Endothelial cell (in vitro differentiated cells): ENCODE measurements at regions not wholly inside any gene's neighbourhood (a gene's known extent, or its start where the extent isn't known, plus 50 kb on each side); places are given as distances from the start of the nearest gene placed in this dataset.

ENCODE experiments used
- DNase-seq: peaks from one replicate; pipeline ENCODE4 v3.0.0; 2021; ENCODE audit warnings: low spot score
- H3K27ac Mint-ChIP-seq: one replicate; pipeline ENCODE4 v1.8.0; 2021; ENCODE audit warnings: mixed read lengths, inconsistent platforms; ENCODE audit not compliant: unreplicated experiment
- H3K27me3 Mint-ChIP-seq: one replicate; pipeline ENCODE4 v1.8.0; 2021; ENCODE audit warnings: mild to moderate bottlenecking, moderate library complexity, mixed read lengths, inconsistent platforms; ENCODE audit not compliant: unreplicated experiment
- H3K36me3 Mint-ChIP-seq: one replicate; pipeline ENCODE4 v1.8.0; 2021; ENCODE audit warnings: mild to moderate bottlenecking, low read depth, mixed read lengths, inconsistent platforms; ENCODE audit not compliant: unreplicated experiment
- H3K4me1 Mint-ChIP-seq: one replicate; pipeline ENCODE4 v1.8.0; 2021; ENCODE audit warnings: mild to moderate bottlenecking, mixed read lengths, inconsistent platforms; ENCODE audit not compliant: unreplicated experiment
- H3K4me3 Mint-ChIP-seq: one replicate; pipeline ENCODE4 v1.8.0; 2021; ENCODE audit warnings: mild to moderate bottlenecking, mixed read lengths, inconsistent platforms; ENCODE audit not compliant: unreplicated experiment
- H3K9me3 Mint-ChIP-seq: one replicate; pipeline ENCODE4 v1.8.0; 2021; ENCODE audit warnings: mixed read lengths, inconsistent platforms; ENCODE audit not compliant: unreplicated experiment
- TF ChIP-seq, protein P1 (sequence below): fragments of 200-600 bp; sonication (generic); IDR thresholded peaks from one replicate; pipeline ENCODE4 v1.5.0; 2021; ENCODE audit warnings: antibody characterized with exemption; ENCODE audit not compliant: unreplicated experiment

DNA sequence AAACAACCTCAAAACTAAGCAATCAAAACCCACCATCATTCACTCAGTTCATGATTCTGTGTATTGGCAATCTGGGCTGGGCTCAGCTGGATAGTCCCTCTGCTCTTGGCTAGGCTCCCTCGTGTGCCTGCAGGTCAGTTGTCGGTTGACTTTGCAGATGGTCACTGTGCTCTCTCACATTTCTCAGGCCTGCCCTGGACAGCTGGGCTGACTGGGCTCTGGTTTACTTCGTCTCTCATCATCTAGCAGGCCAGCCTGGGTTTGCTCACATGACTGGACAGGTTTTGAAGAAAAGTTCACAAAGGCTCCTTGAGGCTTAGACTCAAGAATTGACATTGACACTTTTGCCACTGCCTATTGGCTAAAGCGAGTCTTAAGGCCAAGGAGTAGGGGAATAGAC, 105.0 kb upstream of the CTNNB1 start:
- Mint-ChIP-seq H3K4me3 (no peak overlapping the region), H3K9me3 (no peaks in the 10 kb centered on the region), H3K36me3 (no peaks in the 10 kb centered on the region), H3K4me1 (no peaks in the 10 kb centered on the region), H3K27me3 (peaks cover 6% of the 10 kb centered on the region), H3K27ac (no peak overlapping the region)
- no peak for DNase-seq
- TF ChIP-seq, protein P1, sequence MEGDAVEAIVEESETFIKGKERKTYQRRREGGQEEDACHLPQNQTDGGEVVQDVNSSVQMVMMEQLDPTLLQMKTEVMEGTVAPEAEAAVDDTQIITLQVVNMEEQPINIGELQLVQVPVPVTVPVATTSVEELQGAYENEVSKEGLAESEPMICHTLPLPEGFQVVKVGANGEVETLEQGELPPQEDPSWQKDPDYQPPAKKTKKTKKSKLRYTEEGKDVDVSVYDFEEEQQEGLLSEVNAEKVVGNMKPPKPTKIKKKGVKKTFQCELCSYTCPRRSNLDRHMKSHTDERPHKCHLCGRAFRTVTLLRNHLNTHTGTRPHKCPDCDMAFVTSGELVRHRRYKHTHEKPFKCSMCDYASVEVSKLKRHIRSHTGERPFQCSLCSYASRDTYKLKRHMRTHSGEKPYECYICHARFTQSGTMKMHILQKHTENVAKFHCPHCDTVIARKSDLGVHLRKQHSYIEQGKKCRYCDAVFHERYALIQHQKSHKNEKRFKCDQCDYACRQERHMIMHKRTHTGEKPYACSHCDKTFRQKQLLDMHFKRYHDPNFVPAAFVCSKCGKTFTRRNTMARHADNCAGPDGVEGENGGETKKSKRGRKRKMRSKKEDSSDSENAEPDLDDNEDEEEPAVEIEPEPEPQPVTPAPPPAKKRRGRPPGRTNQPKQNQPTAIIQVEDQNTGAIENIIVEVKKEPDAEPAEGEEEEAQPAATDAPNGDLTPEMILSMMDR, result no peak

- Mint-ChIP-seq H3K27ac (no peak overlapping the region), H3K4me3 (no peak overlapping the region), H3K27me3 (peaks cover 6% of the 10 kb centered on the region), H3K4me1 (no peaks in the 10 kb centered on the region), H3K9me3 (no peaks in the 10 kb centered on the region), H3K36me3 (no peaks in the 10 kb centered on the region)
- TF ChIP-seq, protein P1, result no peak
- DNase-seq, result no peak
These were observed 103.6 kb upstream of the CTNNB1 start for GRCh38 chr3:41095702-41096101.

DNA sequence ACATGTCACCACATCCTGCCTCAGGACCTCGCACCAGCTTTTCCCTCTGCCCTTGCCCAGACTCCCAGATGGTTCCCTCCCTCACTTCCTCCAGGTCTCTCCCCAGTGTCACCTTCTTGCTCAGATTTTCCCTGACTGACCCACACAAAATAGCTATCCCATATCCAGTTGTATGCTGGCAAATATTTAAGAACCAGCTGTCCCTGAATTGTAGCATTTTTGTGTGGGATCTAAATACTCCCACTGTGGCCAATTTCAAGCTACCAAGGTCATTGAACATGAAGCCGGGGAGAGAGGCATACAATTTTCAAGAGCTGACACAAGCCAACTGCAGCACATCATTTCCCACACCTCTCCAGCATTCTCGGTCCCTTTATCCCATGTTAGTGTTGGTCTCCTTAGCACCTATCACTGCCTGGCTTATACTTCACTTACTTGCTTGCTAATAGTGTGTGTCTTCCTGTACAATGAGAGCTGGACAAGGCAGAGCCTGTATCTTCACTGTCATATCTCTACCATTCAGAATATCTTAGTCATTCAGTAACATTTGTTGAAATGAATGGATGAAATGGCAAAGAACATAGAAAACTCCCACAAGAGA, 101.3 kb upstream of the CTNNB1 start:
- H3K9me3 Mint-ChIP-seq, result no peaks in the 10 kb centered on the region
- DNase-seq, result no peak
- no peaks in the 10 kb centered on the region for H3K4me1 Mint-ChIP-seq
- H3K27me3 Mint-ChIP-seq, result peaks cover 6% of the 10 kb centered on the region
- H3K27ac Mint-ChIP-seq, result no peak overlapping the region
- H3K4me3 Mint-ChIP-seq, result no peak overlapping the region
- H3K36me3 Mint-ChIP-seq, result no peaks in the 10 kb centered on the region
- TF ChIP-seq, protein P1, result no peak

DNA sequence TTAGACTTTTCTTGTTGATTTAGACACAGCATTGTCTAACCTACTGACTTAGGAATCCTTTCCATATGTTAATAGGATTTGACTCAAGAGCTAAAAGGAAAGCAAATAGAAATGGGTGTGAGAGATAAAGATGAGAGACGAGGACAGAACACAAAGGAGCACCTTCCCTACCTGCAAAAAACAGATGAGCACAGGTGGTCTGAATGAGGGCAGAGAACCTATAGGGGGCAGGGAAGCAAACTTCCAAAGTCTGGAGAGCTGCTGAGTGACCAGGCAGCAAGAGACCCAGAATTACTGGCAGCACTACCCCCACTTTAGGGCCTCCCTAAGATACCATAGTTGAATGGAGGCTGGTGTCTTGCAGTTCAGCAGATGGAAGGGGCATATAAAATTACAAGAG, 98.1 kb upstream of the CTNNB1 start:
- no peak for DNase-seq
- H3K4me1 Mint-ChIP-seq, result no peaks in the 10 kb centered on the region
- H3K9me3 Mint-ChIP-seq, result no peaks in the 10 kb centered on the region
- TF ChIP-seq, protein P1, result no peak
- H3K27me3 Mint-ChIP-seq, result peaks cover 6% of the 10 kb centered on the region
- no peaks in the 10 kb centered on the region for H3K36me3 Mint-ChIP-seq
- H3K27ac Mint-ChIP-seq, result no peak overlapping the region
- H3K4me3 Mint-ChIP-seq, result no peak overlapping the region

DNA sequence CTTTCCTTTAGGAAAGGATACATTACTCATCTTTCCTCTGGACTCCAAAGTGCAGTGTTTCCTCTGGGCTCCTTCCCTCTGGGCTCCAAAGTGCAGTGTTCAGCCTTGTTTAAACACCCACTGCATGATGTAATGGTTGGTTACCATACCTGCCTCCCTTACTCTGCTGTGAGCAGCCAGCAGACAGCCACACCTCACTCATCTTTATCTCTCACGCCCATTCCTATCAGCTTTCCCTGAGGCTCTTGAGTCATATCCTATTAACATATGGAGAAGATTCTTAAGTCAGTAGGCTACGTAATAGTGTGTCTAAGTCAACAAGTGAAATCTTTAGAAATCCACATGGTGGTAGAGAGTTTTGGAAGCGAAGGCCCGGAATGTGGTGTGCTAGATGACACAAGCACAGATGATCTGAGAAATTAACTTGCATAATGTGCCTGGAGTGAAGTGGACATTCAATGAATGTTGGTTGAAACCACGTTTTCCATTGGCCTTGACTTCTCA, 97.2 kb upstream of the CTNNB1 start:
- Mint-ChIP-seq H3K27me3 (peaks cover 5% of the 10 kb centered on the region), H3K27ac (no peak overlapping the region), H3K4me1 (no peaks in the 10 kb centered on the region), H3K36me3 (no peaks in the 10 kb centered on the region), H3K4me3 (no peak overlapping the region), H3K9me3 (no peaks in the 10 kb centered on the region)
- TF ChIP-seq, protein P1, result no peak
- no peak for DNase-seq
